Fibroblast of skin of left quadriceps (primary cell): ENCODE measurements at regions not wholly inside any gene's neighbourhood (a gene's known extent, or its start where the extent isn't known, plus 50 kb on each side); places are given as distances from the start of the nearest gene placed in this dataset.
A peak's percentile ranks its signal among the peaks of the same experiment; 100 is the strongest.

ENCODE experiments used
- DNase-seq, 2 experiments: peaks; one replicate each; pipeline ENCODE4 v3.0.0-alpha.2; 2013; ENCODE audit warnings: low read depth in 2 of 2

DNA sequence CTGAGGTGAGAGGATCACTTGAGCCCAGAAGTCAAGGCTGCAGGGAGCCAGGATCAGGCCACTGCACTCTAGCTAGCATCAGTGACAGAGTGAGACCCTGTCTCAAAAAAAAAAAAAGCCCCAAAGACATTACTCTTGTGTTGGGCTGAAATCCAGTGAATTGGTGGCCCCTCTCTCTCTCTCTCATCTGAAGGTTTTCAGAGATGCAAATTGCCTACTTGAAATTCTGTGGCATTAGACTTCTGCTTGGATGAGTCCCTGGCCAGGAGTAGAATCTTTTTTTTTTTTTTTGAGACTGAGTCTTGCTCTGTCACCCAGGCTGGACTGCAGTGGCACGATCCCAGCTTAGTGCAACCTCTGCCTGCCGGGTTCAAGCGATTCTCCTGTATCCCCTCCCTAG, 112.0 kb upstream of the ATF7IP start:
- no peak for DNase-seq

- DNase-seq, result no peak
These were observed 110.7 kb upstream of the ATF7IP start for GRCh38 chr12:14254781-14255180.

DNA sequence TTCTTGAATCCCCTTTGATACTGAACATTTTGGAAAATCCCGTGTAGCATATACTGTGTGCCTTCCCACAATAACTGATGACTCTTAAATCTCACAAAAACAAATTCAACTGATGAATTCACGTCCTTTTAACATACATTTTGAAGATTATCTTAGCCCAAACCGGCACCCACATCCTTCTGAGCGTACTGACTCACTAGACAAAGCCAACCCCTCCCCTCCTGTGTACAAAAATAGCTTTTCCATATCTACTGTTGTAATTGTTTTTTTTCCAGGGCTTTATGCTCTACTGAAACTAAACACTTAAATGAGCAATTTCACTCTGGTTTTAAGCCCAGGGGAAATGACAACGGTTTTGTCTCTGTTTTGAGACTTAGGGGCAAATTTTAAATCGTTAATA, 109.4 kb upstream of the ATF7IP start:
- peak in 1 of 2 experiments; percentile 9 for DNase-seq

DNA sequence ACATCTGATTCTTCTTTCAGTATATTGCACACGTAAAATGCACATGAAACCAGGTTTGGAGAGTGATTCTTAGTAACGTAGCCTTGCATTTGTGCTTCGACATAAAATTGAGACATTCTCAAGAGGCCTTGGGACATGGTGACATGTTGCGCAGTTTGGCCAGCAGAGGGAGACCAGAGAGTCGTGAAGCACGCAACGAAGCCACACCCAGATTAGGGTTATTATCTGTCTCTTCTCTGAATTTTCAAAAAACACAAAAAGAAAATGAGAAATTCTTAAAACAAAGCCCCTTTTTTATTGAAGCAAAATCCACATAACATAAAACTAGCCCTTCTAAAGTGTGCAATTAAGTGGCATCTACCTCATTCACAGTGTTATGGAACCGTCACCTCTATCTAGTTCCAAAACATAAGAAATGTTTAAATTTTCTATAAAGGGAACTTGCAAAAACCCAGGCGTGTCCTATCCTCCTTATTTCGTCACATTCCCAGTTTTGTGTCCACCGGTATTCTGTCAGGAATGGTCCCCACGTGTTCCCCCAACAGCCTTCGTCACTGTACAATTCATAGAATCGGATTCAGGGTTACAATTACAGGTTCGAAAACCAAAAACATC, 108.8 kb upstream of the ATF7IP start:
- peak; percentile 64 to 68 for DNase-seq

DNA sequence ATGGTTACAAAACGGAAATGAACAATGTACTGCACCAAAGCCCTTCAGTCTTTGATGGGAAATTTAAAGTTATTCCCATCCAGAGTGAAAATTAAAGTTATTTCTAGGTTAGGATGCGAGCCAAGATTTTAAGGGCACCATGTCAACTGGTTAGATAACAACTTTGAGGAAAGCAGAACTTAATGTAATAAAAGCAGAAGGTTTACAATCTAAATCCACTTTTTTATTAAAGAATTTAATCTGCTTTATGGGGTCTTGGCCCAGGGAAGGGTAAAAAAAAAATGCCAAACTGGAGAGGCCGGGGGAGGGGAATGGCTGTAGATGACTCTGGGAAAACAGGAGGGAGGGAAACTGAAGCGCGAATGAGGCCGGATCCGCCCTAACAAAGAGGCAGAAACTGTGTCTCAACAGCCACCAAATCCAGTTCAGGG, 108.2 kb upstream of the ATF7IP start:
- DNase-seq, result no peak

GRCh38 chr12:14257734-14258574, 107.5 kb upstream of the ATF7IP start:
- peak; percentile 99 for DNase-seq

GRCh38 chr12:14258575-14258940, 106.9 kb upstream of the ATF7IP start:
- peak in 1 of 2 experiments; percentile 7 for DNase-seq

- DNase-seq, result no peak
These were observed 105.9 kb upstream of the ATF7IP start for GRCh38 chr12:14259481-14260010.

DNA sequence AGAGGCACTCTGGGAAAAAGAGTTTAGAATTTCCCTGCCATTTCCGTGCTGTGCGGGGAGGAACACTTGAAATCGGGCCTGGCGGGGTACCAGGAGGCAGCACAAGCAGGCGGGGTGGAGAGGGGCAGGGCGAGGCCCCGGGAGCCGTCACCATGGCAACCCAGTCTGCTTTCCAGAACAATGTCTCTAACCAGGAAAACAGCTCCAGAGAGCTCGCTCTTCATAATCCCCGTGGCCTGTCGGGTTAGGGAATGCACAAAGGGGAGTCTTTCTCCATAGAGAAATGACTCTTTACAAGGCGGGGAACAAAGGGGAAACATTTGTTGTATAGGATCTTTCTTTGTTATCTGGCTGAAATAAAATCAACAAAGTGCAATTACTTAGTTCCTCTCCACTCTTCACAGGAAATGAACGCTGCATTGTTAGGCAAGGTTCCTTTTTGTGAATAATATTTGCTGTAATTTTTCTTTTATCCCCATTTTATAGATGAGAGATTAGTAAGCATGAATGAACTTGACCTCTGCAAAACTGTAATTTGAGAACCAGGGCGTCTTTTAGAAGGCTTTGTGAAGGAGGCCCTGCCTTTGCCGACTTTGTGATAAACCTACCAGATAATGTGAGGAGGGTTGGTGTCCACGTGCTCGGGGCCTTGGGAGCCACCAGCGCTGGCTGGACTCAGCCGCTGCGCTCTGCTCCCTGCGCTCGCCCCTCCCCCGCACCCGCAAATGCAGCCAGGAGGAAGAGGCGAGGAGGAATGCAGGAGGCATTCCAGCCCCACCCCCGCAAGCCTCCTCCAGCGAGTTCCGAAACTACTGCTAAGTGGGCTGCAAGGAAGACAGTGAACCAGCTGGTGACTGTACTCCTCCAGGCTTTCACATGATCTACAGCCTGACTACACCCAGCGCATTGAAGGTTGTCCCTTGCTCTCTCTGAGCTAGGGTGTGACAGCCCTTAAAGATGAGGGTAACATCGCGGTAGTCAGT, 105.2 kb upstream of the ATF7IP start:
- DNase-seq, result peak; percentile 89 to 90

- no peak for DNase-seq
These were observed 104.4 kb upstream of the ATF7IP start for GRCh38 chr12:14261096-14261495.

DNA sequence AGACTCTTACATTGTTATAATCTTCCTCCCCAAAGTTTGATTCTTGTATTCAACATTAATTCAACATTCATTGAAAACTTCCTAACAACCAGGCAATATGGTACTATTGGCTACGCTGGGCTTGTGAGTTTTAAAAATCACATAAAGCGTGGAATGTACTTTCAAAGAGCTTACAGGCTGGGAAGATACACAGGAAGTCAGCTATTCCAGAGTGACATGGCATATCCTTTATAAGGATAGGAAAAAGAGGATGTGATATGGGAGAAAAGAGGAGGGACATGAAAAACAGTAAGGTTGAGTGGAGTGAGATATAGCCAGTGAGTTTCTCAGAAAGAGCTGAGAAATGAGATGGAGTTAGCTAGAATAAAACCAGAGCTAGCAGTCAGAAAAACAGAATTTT, 103.6 kb upstream of the ATF7IP start:
- no peak for DNase-seq

- DNase-seq, result no peak
These were observed 102.5 kb upstream of the ATF7IP start for GRCh38 chr12:14262771-14263511.

DNA sequence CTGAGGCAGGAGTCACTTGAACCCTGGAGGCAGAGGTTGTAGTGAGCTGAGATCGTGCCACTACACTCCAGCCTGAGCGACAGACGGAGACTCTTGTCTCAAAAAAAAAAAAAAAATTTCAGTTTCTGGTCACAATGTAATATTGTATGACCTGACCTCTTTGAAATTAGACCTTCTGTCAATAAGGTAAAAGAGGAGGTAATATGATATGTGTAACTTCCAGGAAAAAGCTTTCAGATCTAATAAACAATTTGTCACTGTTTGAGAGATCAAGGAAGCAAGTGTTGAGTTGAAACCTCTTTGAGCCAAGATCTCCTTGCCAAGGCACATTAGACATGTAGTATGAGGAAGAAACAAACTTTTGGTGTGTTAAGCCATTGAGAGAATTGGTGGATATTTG, 101.7 kb upstream of the ATF7IP start:
- DNase-seq, result no peak

GRCh38 chr12:14264316-14264715, 101.2 kb upstream of the ATF7IP start:
- DNase-seq, result no peak

GRCh38 chr12:14264778-14265177, 100.7 kb upstream of the ATF7IP start:
- no peak for DNase-seq

GRCh38 chr12:14268120-14268515, 97.4 kb upstream of the ATF7IP start:
- no peak for DNase-seq

DNA sequence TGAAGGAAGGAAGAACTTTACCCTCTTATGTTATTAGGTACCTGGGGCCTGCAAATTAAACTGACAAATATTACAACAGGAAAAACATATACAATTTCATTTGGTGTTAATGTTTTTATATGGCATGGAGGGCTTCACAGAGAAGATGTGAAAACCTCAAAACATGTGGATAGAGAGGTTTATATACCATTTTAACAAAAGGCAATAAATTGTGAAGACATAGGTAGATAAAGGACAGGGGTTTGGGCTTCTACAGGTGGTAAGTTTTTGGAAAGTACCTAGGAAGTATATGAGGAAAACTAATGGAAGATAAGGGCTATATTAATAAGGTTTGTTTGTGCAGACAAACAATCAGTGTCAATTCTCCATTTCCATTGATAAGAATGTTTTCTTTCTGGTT, 95.1 kb upstream of the ATF7IP start:
- DNase-seq, result no peak

DNA sequence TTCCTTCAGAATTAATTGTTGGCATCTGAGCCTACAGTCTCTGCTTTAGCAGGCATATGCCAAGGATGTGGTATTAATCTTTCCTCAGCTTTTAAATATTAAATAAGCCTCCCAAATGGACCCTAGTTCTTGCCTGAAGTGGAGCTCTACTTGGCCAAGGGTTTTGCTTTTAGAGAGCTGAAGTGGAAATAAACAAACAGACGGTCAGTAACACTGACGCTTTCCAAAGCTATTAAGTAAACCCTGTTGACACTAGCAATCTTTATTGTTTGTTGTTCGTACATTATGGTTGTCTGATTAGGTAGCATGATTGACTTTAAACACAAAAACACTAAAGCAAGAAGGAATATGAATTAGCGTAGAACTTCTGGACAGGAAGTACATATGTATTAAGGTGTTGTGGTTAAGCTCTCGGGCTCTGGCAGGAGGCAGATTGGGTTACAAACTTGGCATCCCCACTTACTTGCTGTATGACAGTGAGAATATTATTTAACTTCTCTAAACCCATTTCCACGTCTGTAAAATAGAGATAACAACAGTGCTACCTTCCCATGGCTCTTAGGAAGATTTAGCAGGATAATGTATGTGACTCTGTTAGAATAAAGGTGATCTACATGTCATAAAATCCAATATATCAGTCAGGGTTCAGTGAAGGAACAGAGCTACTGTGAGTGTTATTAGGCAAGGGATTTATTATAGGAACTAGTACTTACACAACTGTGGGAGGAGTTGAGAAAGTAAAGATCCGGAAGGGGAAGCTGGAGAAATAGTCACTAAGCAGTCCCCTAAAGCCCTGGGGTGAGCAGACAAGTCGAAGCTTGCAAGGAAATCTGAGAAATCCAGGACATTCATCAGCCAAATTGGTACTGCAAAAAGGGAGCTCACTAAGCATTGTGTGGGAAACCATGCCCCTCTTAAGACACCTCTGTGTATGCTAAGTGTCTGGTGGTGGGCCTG, 92.2 kb upstream of the ATF7IP start:
- DNase-seq, result no peak

DNA sequence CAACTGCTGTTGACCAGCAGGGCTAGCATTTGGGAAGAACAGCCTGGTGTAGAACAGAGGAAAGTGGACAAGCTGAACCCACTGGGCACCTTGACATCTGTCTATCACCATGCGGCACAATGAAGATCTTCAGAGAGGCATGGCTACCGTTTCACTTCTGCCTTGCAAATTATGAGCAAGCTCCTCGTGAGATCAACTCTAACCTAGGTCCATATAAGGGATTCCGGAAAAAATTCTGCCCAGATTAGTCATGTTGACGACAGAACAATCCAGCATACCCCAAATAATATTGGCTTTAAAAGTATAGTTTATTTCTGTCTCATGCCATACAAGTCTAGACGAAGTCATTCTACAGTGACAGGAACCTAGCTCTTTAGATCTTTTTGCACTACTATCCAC, 91.6 kb upstream of the ATF7IP start:
- no peak for DNase-seq

DNA sequence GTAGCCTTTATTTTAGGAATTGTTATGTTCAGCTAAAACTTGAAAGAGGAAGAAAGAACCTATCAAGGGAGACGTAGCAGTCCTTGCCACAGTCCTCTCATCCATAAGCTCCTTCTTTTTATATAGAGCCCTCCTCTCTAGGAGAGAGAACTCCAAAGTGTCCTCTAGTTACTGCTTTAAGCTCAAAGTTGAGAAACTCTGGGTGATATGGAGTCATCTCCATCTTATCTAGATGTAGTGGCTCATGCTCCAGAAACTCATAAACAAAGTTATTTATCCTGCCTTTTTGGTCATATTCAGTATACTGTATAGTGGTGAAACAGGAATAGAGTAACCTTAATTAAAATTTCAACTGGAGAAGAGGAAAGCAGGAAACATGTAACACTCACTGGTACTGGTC, 90.4 kb upstream of the ATF7IP start:
- DNase-seq, result no peak
